Parathyroid adenoma (tissue), 2 donors: ENCODE measurements at regions not wholly inside any gene's neighbourhood (a gene's known extent, or its start where the extent isn't known, plus 50 kb on each side); places are given as distances from the start of the nearest gene placed in this dataset.

Source experiments
- H2AFZ ChIP-seq: fragments of 300-600 bp; sonication (generic); one replicate; pipeline ENCODE4 v1.7.0; 2017; ENCODE audit warnings: antibody characterized with exemption, mild to moderate bottlenecking
- H3K27ac ChIP-seq: fragments of 300-600 bp; sonication (generic); one replicate; pipeline ENCODE4 v1.7.0; 2017
- H3K27me3 ChIP-seq: fragments of 300-600 bp; sonication (generic); one replicate; pipeline ENCODE4 v1.7.0; 2017; ENCODE audit warnings: low read length; ENCODE audit not compliant: control insufficient read depth, insufficient read depth
- H3K36me3 ChIP-seq: fragments of 300-600 bp; sonication (generic); one replicate; pipeline ENCODE4 v1.7.0; 2017; ENCODE audit warnings: low read length; ENCODE audit not compliant: control insufficient read depth, insufficient read depth
- H3K4me1 ChIP-seq: fragments of 300-600 bp; sonication (generic); one replicate; pipeline ENCODE4 v1.7.0; 2017; ENCODE audit warnings: control low read depth
- H3K4me2 ChIP-seq: fragments of 300-600 bp; sonication (generic); one replicate; pipeline ENCODE4 v1.7.0; 2017; ENCODE audit warnings: low read length
- H3K4me3 ChIP-seq: fragments of 300-600 bp; sonication (generic); one replicate; pipeline ENCODE4 v1.7.0; 2017; ENCODE audit warnings: low read depth, low read length
- H3K79me2 ChIP-seq: fragments of 300-600 bp; sonication (generic); one replicate; pipeline ENCODE4 v1.7.0; 2017; ENCODE audit warnings: control low read depth
- H3K9ac ChIP-seq: fragments of 300-600 bp; sonication (generic); one replicate; pipeline ENCODE4 v1.7.0; 2017; ENCODE audit warnings: mild to moderate bottlenecking
- H3K9me3 ChIP-seq: fragments of 300-600 bp; sonication (generic); one replicate; pipeline ENCODE4 v1.7.0; 2017; ENCODE audit warnings: low read length; ENCODE audit not compliant: control insufficient read depth
- TF ChIP-seq, protein P1 (sequence below): fragments of 300-600 bp; sonication (generic); IDR thresholded peaks from one replicate; pipeline ENCODE4 v1.7.0; 2017; ENCODE audit warnings: antibody characterized with exemption, mild to moderate bottlenecking
- donor health status: primary hyperparathyroidism.

DNA sequence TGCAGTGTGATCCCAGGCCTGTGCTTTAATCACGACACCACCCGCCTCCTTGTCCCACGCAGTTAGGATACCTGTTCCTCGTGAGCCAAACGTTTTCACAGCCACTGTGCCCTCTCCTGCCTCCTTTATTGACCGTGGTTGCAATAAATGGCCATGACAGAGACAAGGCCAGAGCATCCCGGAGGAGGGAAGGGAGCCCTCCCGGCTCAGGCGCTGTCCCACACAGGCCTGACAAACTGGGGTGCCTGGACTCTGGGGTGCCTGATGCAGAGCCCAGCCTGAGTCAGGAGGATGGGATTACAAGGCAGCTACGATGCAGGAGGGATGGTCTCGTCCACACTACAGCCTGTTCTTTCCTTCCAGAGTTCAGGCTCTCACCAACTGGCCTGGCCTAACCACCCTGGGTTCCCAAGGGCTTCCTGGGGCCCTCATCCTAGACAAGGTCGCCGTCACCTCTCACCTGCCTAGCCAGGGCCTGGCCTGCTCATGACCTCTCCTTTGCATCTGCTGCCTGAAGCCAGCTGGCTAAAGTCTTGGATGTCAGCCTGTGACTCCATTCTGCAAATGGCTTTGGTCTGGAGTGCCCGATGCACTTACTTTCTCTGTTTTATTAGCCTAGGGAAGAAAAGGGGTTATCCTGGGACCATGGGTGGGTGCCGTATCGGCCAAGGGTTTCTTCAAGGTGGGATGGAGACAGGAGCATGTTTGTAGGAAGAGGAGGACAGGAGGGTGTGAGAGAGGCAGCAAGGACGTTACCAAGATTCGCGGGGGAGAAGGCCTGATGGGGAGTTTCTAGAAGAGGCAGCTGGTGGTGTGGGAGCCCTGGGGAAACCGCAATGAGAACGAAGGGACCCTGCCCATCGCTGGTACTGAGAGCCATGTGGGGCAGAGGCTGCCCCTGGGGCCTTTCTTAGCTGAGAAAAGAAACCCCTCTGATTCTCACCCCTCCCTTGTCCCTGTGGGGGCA is 234.3 kb upstream of the TNRC6C start:
- Histone ChIP-seq H3K36me3 (no peaks in the 10 kb centered on the region), H3K9me3 (no peaks in the 10 kb centered on the region), H3K4me1 (no peaks in the 10 kb centered on the region), H3K4me3 (no peak overlapping the region), H3K9ac (no peak overlapping the region), H3K27me3 (no peaks in the 10 kb centered on the region), H3K4me2 (no peak overlapping the region), H2AFZ (no peak overlapping the region), H3K79me2 (no peaks in the 10 kb centered on the region), H3K27ac (no peak overlapping the region)
- TF ChIP-seq, protein P1, sequence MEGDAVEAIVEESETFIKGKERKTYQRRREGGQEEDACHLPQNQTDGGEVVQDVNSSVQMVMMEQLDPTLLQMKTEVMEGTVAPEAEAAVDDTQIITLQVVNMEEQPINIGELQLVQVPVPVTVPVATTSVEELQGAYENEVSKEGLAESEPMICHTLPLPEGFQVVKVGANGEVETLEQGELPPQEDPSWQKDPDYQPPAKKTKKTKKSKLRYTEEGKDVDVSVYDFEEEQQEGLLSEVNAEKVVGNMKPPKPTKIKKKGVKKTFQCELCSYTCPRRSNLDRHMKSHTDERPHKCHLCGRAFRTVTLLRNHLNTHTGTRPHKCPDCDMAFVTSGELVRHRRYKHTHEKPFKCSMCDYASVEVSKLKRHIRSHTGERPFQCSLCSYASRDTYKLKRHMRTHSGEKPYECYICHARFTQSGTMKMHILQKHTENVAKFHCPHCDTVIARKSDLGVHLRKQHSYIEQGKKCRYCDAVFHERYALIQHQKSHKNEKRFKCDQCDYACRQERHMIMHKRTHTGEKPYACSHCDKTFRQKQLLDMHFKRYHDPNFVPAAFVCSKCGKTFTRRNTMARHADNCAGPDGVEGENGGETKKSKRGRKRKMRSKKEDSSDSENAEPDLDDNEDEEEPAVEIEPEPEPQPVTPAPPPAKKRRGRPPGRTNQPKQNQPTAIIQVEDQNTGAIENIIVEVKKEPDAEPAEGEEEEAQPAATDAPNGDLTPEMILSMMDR, result no peak

DNA sequence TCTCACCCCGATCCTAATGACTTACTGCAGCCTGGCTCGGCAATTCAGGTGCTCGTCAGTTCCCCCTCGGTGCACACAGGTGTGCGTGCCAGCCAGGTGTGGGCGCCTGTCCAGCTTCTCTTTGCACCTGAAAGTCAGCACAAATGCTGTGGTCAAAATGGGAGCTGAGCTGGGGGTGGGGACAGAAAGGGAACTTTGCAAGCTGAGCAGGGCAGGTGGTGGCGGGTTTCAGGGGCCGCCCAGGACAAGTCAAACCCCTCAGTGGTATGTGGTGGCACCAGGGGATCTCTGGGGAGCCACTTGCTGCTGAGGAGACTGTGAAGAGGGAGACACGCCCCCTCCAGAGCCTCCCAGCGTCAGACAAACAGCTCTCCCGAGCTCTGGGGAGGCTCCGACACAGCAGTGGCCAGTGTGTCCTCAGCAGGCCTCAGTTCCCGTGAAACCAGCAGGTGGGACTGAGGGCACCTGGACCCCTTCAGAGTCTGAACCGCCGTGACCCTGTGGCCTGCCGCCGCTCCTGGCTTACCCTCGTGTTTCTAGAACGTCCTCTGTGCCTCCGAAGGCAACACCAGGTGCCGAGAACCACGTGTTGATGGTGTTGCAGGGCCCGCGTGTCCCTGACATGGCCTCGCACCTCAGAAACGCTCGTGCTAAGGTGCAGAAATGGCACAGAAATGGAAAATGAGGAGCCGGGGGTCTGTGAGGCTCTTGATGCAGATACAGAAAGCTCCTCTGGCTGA is 233.5 kb upstream of the TNRC6C start:
- no peak overlapping the region for H3K27ac ChIP-seq
- H3K36me3 ChIP-seq, result no peaks in the 10 kb centered on the region
- H2AFZ ChIP-seq, result no peak overlapping the region
- no peak overlapping the region for H3K4me2 ChIP-seq
- H3K27me3 ChIP-seq, result no peaks in the 10 kb centered on the region
- TF ChIP-seq, protein P1, result no peak
- H3K79me2 ChIP-seq, result no peaks in the 10 kb centered on the region
- H3K9me3 ChIP-seq, result no peaks in the 10 kb centered on the region
- no peak overlapping the region for H3K4me3 ChIP-seq
- H3K9ac ChIP-seq, result no peak overlapping the region
- H3K4me1 ChIP-seq, result no peaks in the 10 kb centered on the region

DNA sequence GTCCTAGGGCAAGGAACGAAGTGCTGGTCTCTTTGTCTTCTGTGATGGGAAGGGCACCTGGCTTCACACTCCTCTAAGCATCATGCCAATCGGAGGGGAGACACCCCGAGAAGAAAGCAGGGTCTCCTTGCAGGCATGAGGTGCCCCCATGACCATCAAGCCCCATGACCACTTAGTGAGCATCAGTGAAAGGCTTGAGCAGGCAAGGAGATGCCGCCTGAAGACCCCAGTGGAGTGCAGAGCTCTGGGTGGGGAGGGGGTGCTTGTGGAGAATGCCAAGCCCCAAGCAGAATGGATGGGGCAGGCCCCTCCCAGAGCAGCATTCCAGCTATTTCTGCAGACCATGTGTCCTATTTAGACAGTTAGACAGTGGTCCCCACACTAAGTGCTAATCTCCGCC is 232.7 kb upstream of the TNRC6C start:
- Histone ChIP-seq H2AFZ (no peak overlapping the region), H3K9me3 (no peaks in the 10 kb centered on the region), H3K27me3 (no peaks in the 10 kb centered on the region), H3K79me2 (no peaks in the 10 kb centered on the region), H3K36me3 (no peaks in the 10 kb centered on the region), H3K27ac (no peak overlapping the region), H3K4me3 (no peak overlapping the region), H3K4me1 (no peaks in the 10 kb centered on the region), H3K9ac (no peak overlapping the region), H3K4me2 (no peak overlapping the region)
- TF ChIP-seq, protein P1, result no peak

DNA sequence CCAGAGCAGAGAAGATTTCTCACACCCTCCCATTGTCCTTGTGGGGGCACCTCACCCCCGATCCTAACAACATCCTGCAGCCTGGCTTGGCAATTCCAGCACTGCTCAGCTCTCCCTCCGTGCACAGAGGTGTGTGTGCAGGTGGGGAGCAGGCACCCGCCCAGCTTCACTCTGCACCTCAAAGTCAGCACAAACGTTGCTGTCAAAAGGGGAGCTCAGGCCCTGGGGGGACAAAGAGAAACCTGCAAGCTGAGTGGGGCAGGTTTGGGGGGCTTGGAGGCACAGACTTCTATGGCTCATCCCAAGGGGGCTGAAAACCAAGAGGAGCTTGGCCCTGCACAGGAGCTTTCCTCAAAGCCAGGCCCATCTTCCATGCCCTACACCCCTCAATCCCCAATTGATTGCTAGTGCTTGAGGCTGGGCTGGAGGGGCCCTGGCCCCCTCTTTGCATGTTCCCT is 231.9 kb upstream of the TNRC6C start:
- TF ChIP-seq, protein P1, result no peak
- no peak overlapping the region for H2AFZ ChIP-seq
- no peak overlapping the region for H3K4me2 ChIP-seq
- no peak overlapping the region for H3K9ac ChIP-seq
- H3K79me2 ChIP-seq, result no peaks in the 10 kb centered on the region
- H3K27ac ChIP-seq, result no peak overlapping the region
- H3K9me3 ChIP-seq, result no peaks in the 10 kb centered on the region
- no peaks in the 10 kb centered on the region for H3K36me3 ChIP-seq
- no peaks in the 10 kb centered on the region for H3K27me3 ChIP-seq
- no peaks in the 10 kb centered on the region for H3K4me1 ChIP-seq
- no peak overlapping the region for H3K4me3 ChIP-seq
